GM12878 (cell line): ENCODE measurements at regions not wholly inside any gene's neighbourhood (a gene's known extent, or its start where the extent isn't known, plus 50 kb on each side); places are given as distances from the start of the nearest gene placed in this dataset.

Experiments
- ATAC-seq: fragments of 200-7000 bp; cut with Tn5 transposase; 3 replicates; pipeline ENCODE4 v1.9.1; 2020; ENCODE audit warnings: mild to moderate bottlenecking, moderate library complexity
- BruUV-seq: library from RNA; stranded (reverse); fragments of 400-500 nt; replicated peaks from 2 replicates; lab custom pipeline; 2021; lab: Mats Ljungman, UMichigan
- CTCF ChIA-PET: fragments of 300-600 bp; sonication (Branson Sonifier 250); formaldehyde crosslinking; extraction: SDS; loops from one replicate; lab custom pipeline; 2021; ENCODE audit warnings: inconsistent platforms; lab: Yijun Ruan, JAX
- POLR2A ChIA-PET: fragments of 350-600 bp; formaldehyde crosslinking; extraction: SDS; loops from one replicate; lab custom pipeline; 2021; ENCODE audit warnings: inconsistent platforms; lab: Charles Lee
- RAD21 ChIA-PET: fragments of 300-600 bp; sonication (Branson Sonifier 250); formaldehyde crosslinking; loops from one replicate; lab custom pipeline; 2023; ENCODE audit warnings: antibody characterized with exemption; ENCODE audit not compliant: unreplicated experiment; lab: Charles Lee
- SMC1A ChIA-PET: fragments of 300-600 bp; sonication (Branson Sonifier 250); formaldehyde crosslinking; loops from one replicate; lab custom pipeline; 2023; ENCODE audit not compliant: unreplicated experiment, uncharacterized antibody; lab: Charles Lee
- DNase-seq: peaks from one replicate; pipeline ENCODE4 v3.0.0-alpha.2; 2011; ENCODE audit warnings: low read depth, low spot score
- FAIRE-seq: peaks from 3 replicates; lab custom pipeline; 2011; peaks lifted over from hg19 to GRCh38; lab: Jason Lieb, UNC
- H2AFZ ChIP-seq: 2 replicates; pipeline ENCODE4 v1.6.0; 2011; ENCODE audit warnings: low read depth, low read length, control low read depth; ENCODE audit not compliant: control insufficient read depth
- H3K27ac ChIP-seq: 2 replicates; pipeline ENCODE4 v1.5.1; 2011; ENCODE audit warnings: control low read depth; ENCODE audit not compliant: control insufficient read depth, insufficient read depth
- H3K27me3 ChIP-seq, 2 experiments: replicated peaks in 1 of 2; 2 replicates each; pipeline versions ENCODE4 v1.6.0 to v1.6.1; 2011; ENCODE audit warnings: low read length in 1 of 2; ENCODE audit not compliant: control insufficient read depth in 2 of 2, insufficient read depth in 2 of 2
- H3K36me3 ChIP-seq, 2 experiments: 2 replicates each; pipeline ENCODE4 v1.5.1; 2011; ENCODE audit warnings: low read length in 1 of 2; ENCODE audit not compliant: control insufficient read depth in 2 of 2, insufficient read depth in 2 of 2
- H3K4me1 ChIP-seq: 2 replicates; pipeline ENCODE4 v1.6.1; 2011; ENCODE audit warnings: mild to moderate bottlenecking, low read length, moderate library complexity, mixed read lengths; ENCODE audit not compliant: control insufficient read depth, insufficient read depth
- H3K4me2 ChIP-seq: 2 replicates; pipeline ENCODE4 v1.6.0; 2011; ENCODE audit warnings: control low read depth; ENCODE audit not compliant: control insufficient read depth, insufficient read depth
- H3K4me3 ChIP-seq: fragments of 200-600 bp; sonication (generic); 2 replicates; pipeline ENCODE4 v1.5.1; 2016
- H3K79me2 ChIP-seq: 2 replicates; pipeline ENCODE4 v1.6.0; 2011; ENCODE audit warnings: low read length; ENCODE audit not compliant: control insufficient read depth, insufficient read depth
- H3K9ac ChIP-seq: 2 replicates; pipeline ENCODE4 v1.8.0; 2011; ENCODE audit warnings: low read length, control low read depth, mixed read lengths; ENCODE audit not compliant: control insufficient read depth, insufficient read depth
- H3K9me3 ChIP-seq: replicated peaks from 3 replicates; pipeline ENCODE4 v1.5.1; 2011; ENCODE audit warnings: mild to moderate bottlenecking, low read length; ENCODE audit not compliant: control insufficient read depth, insufficient read depth
- H4K20me1 ChIP-seq: 2 replicates; pipeline ENCODE4 v1.6.0; 2011; ENCODE audit not compliant: control insufficient read depth, insufficient read depth
- EED ChIP-seq: sonication (generic); IDR thresholded peaks from 2 replicates; pipeline ENCODE4 v1.6.1; 2016; ENCODE audit warnings: antibody characterized with exemption, low read depth
- IKZF1 ChIP-seq: fragments of 450-650 bp; conservative IDR thresholded peaks from 2 replicates; pipeline ENCODE4 v1.6.1; 2017; ENCODE audit warnings: antibody characterized with exemption, mild to moderate bottlenecking
- IRF3 ChIP-seq: fragments of 450-650 bp; IDR thresholded peaks from 2 replicates; pipeline ENCODE4 v1.6.1; 2014; ENCODE audit warnings: mild to moderate bottlenecking
- KLF5 ChIP-seq: fragments of 450-650 bp; IDR thresholded peaks from 2 replicates; pipeline ENCODE4 v1.6.1; 2014; ENCODE audit warnings: mild to moderate bottlenecking; ENCODE audit not compliant: partially characterized antibody
- LARP7 ChIP-seq: fragments of 450-650 bp; IDR thresholded peaks from 2 replicates; pipeline ENCODE4 v1.6.1; 2017; ENCODE audit warnings: mild to moderate bottlenecking
- NRF1 ChIP-seq: conservative IDR thresholded peaks from 2 replicates; pipeline ENCODE4 v1.6.1; 2011; ENCODE audit warnings: mild to moderate bottlenecking, low read depth, low read length, improper control_type of control experiment
- POLR2AphosphoS2 ChIP-seq: IDR thresholded peaks from 2 replicates; pipeline ENCODE4 v1.6.1; 2011; ENCODE audit warnings: low read depth, mild to moderate bottlenecking, low read length, improper control_type of control experiment, moderate library complexity
- SRF ChIP-seq, 2 experiments: IDR thresholded peaks; 2 replicates each; pipeline ENCODE4 v1.6.1; 2011; ENCODE audit warnings: low read depth in 2 of 2, low read length in 2 of 2, mild to moderate bottlenecking in 1 of 2, moderate library complexity in 1 of 2
- SUPT20H ChIP-seq: IDR thresholded peaks from 2 replicates; pipeline ENCODE4 v1.6.1; 2011; ENCODE audit warnings: low read depth, mild to moderate bottlenecking, low read length, moderate library complexity, borderline replicate concordance; ENCODE audit not compliant: control insufficient read depth
- TARDBP ChIP-seq: IDR thresholded peaks from 2 replicates; pipeline ENCODE4 v1.6.1; 2016; ENCODE audit warnings: borderline replicate concordance
- ZNF207 ChIP-seq: fragments of 450-650 bp; IDR thresholded peaks from 2 replicates; pipeline ENCODE4 v1.6.1; 2014; ENCODE audit warnings: antibody characterized with exemption, mild to moderate bottlenecking, borderline replicate concordance
- WGBS: methylation state at CpG from one replicate; pipeline ENCODE4 v1.1.6; 2016; ENCODE audit warnings: low lambda C conversion rate; ENCODE audit not compliant: insufficient replicate concordance, insufficient coverage; ENCODE audit errors: missing lambda C conversion rate; 5-methylcytosine and 5-hydroxymethylcytosine counted together
- in situ Hi-C: fragments of 300-500 bp; cut with MboI; formaldehyde crosslinking; loops from 9 replicates; pipeline ENCODE4 v1.14.3; 2018; ENCODE audit warnings: mixed read lengths
- intact Hi-C: fragments of 100-400 bp; cut with micrococcal nuclease; formaldehyde crosslinking; loops from one replicate; pipeline ENCODE4 v1.14.2; 2022; ENCODE audit not compliant: unreplicated experiment

GRCh38 chr2:16584824-16585540, 80.7 kb downstream of the CYRIA start:
- Histone ChIP-seq H3K9me3 (no peaks in the 10 kb centered on the region), H2AFZ (no peak overlapping the region), H3K9ac (no peak overlapping the region), H3K4me3 (no peak overlapping the region), H4K20me1 (no peaks in the 10 kb centered on the region), H3K4me2 (no peak overlapping the region), H3K4me1 (no peaks in the 10 kb centered on the region), H3K27me3 (no peaks in the 10 kb centered on the region), H3K79me2 (no peaks in the 10 kb centered on the region), H3K27ac (no peak overlapping the region), H3K36me3 (no peaks in the 10 kb centered on the region)
- SMC1A ChIA-PET: no interaction called here
- WGBS: 2% methylated on average over 2 of the region's 2 CpGs
- POLR2A ChIA-PET: no interaction called here
- ATAC-seq (no peak), DNase-seq (no peak), FAIRE-seq (no peak)
- TF ChIP-seq LARP7 (no peak), IKZF1 (no peak), TARDBP (no peak), ZNF207 (no peak), SUPT20H (no peak), IRF3 (no peak), EED (no peak), SRF (IDR thresholded peaks at IDR 0.05; ENCODE audit: low read depth in 2 of 2, low read length in 2 of 2) (no peak), KLF5 (no peak), NRF1 (no peak), POLR2AphosphoS2 (no peak)
- BruUV-seq: no TSS peak
- intact Hi-C loops: no loop called here
- CTCF ChIA-PET: interaction anchor here (1.2 kb wide), 1 partner anchor 18 kb away, joined by 4 read pairs; no protein-coding TSS in a partner anchor
- RAD21 ChIA-PET: no interaction called here
- in situ Hi-C loops: no loop called here
